Astrocyte (in vitro differentiated cells and primary cell): ENCODE measurements at regions not wholly inside any gene's neighbourhood (a gene's known extent, or its start where the extent isn't known, plus 50 kb on each side); places are given as distances from the start of the nearest gene placed in this dataset.

Experiments used
- CTCF ChIP-seq: IDR thresholded peaks from 2 replicates; pipeline ENCODE4 v1.5.1; 2011; ENCODE audit warnings: low read depth, mild to moderate bottlenecking, inconsistent platforms, low read length, moderate library complexity; ENCODE audit not compliant: insufficient read depth
- EZH2 ChIP-seq: IDR thresholded peaks from 2 replicates; pipeline ENCODE4 v1.6.1; 2012; ENCODE audit warnings: mild to moderate bottlenecking, low read length, inconsistent platforms; ENCODE audit not compliant: insufficient read depth

DNA sequence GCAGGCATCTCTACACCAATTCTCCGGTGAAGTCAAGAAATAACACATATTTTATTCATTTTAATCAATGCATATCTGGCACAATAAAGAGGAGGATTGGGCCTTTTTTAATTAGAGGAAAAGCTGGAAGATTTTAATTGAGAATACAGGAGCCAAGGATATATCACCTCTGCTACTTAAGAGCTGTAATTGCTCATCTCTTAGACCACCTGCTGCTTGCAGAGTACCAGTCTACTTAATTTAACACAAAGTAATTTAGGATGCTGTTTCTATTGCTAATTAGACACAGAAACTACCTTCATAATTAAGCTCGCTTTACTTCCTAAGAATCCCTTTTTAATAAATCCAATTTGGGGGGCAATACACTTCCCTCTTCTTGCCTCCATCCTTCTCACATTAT is 326.9 kb downstream of the TENT4A start:
- TF ChIP-seq CTCF, result no peak
- no peak for TF ChIP-seq EZH2
